GM21367 (cell line): ENCODE measurements at regions not wholly inside any gene's neighbourhood (a gene's known extent, or its start where the extent isn't known, plus 50 kb on each side); places are given as distances from the start of the nearest gene placed in this dataset.
A peak's percentile ranks its signal among the peaks of the same experiment; 100 is the strongest.
"Not testable (repeated sequence)": the region's sequence is repeated elsewhere in the genome, so short reads cannot be mapped to it uniquely, and the experiment has no call there.

ENCODE experiments used
- ATAC-seq: cut with Tn5 transposase; IDR thresholded peaks from one replicate; pipeline ENCODE4 v1.9.1; 2021; ENCODE audit not compliant: unreplicated experiment

DNA sequence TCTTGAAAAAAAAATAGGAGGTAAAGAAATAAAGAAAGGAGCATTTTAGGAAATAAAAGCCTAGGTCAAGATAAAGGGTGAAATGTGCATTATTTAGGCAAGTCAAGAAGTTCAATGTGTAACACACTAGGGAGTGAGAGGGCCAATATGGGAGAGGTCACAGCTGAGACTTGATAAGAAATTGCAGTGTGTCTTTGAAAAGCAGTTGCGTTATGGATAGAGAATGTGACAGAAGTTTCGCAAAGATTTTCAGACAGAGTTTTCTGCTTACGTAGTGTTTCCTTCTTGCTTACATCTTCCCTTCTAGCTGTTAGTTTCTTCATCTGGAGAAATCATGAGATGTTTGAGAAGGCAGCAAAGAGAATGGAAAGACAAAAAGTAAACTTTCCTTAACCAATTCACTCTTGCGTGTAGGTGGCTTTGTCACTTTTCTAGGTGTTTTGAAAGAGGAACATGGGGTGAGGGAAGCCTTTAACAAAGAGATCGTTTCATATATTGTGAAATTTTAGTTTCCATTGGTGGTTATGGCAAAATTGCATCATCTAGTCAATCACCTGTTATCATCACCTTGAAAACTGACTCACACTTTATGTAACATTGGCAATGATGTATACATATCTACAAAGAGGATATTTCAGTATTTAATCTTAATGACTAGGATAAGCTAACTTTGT is 975.5 kb downstream of the OLFM4 start:
- ATAC-seq, result no peak

DNA sequence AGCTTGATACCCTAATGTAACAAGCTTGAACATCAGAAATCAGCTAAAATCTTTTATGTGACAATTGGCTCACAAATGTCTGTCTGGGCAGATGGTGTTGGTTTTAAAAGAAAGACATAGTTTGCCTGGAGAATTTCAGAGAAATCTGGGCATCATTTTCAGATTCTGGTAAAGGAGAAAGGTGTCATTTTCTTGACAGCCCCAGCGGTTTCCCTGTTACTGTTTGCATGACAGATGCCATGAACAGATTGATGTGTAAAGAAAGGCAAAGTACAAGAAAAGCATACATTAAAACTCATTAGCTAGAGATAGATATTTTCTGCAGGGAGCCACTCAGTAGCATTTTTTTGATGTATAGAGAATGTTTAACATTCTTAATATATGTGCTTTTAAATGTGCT is 987.9 kb downstream of the OLFM4 start:
- no peak for ATAC-seq

DNA sequence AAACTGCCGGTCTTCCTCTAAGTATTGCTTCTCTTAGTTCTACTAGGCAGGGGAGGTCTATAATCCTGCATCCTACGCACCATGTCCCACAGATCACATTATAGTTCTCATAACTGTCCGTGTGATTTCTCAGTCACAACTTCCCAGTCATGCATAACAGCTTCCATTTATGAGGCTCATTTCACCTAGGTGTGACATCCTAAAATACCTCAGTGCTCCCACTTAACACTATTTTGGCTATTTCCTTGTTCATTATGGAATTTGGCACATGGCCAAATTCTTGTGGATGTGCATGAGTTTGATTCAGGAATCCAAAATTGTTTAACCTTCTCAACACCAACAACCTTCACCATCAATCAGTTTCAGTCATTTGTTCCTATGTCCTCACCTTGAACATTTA is 989.9 kb downstream of the OLFM4 start:
- no peak for ATAC-seq

DNA sequence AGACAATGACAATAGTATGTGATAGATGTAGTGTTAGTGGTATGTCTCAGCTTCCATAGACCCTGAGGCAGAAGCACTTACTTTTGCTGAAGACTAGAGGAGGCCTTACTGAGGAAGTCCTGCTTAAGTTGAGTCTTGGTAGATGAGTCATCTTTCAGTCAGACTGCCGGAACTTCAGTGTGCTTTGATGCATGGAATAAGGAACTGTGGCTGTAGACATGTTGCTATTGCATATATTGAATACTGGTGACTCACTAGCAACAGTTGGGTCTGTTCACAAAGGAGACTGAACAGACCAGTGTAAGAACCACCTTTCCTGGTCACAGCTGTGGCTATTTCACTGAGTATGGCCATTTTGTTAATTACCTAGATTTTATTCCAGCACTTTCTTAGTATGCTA is 1000.6 kb downstream of the OLFM4 start:
- peak; percentile 89 for ATAC-seq

DNA sequence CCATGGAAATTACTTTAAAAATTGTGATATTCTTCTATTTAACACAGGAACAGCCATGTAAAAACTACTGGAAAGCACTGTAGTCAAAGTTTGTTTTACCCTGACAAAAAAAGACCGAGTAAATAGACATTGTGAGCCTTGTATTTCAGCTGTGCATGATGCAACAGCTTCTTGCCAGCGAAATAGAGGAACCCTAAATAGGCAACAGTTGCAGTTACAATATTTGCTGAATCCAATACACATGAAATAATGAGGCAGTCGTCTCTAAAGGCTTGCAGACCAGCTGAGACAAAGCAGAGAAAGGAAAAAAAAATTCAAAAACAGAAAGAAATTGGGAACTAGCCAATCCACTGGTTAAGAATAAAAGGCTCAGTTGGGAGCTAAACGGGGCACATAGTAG is 1001.1 kb downstream of the OLFM4 start:
- no peak for ATAC-seq

DNA sequence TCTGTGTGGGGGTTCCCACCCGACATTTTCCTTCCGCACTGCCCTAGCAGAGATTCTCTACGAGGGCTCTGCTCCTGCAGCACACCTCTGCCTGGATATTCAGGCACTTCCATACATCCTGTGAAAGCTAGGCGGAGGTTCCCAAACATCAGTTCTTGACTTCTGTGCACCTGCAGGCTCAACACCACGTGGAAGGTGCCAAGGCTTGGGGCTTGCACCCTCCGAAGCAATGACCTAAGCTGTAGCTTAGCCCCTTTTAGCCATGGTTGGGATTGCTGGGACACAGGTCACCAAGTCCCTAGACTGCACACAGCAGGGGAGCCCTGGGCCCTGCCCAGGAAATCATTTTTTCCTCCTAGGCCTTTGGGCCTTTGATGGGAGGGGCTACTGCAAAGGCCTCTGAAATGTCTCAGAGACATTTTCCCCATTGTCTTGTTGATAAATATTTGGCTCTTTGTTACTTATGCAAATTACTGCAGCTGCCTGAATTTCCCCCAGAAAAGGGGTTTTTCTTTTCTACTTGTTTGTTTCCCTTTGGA is 1004.8 kb downstream of the OLFM4 start:
- ATAC-seq, result no peak

DNA sequence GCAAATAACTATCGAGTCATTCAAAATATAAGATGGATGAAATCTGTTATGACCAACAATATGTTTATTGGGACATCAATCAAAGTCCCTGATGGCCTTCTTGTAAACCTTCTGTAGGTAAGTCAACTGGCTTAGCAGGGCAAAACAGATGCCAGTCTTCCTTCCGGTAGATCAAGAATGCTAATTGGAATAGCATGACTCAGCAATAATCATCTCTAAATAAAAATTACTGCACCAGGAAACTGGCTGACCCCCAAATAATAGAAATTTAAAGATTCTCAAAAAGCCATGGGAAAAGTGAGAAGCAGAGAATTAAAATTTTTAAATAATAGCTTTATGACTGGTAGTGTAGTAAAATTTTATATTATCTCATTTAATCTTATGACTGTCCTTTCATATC is 1005.4 kb downstream of the OLFM4 start:
- no peak for ATAC-seq

DNA sequence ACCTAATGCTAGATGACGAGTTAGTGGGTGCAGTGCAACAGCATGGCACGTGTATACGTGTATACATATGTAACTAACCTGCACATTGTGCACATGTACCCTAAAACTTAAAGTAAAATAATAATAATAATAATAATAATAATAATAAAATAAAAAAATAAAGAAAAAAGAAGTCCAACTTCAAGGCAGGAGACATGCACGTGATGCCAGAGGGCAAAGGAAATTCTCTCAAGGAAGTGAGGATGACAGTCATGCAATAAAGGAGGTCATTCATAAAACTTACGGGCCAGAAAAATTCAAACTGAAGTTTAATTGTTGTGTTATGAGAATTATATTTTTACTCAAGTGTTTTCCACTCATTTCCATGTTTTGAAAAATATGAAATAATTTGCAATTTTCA is 1028.8 kb downstream of the OLFM4 start:
- ATAC-seq, result not testable (repeated sequence)

DNA sequence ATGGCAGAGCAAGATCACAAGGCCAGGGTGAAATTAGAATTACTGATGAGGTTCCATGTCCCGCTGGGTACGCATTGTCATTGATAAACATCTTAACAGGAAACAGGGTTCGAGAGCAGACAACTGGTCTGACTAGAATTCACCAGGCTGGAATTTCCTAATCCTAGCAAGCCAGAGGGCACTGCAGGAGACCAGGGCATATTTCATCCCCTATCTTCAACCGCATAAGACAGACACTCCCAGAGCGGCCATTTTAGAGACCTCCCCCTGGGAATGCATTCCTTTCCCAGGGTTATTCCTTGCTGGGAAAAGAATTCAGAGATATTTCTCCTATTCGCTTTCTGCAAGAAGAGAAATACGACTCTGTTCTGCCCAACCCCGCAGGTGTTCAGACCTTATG is 1041.3 kb downstream of the OLFM4 start:
- not testable (repeated sequence) for ATAC-seq

DNA sequence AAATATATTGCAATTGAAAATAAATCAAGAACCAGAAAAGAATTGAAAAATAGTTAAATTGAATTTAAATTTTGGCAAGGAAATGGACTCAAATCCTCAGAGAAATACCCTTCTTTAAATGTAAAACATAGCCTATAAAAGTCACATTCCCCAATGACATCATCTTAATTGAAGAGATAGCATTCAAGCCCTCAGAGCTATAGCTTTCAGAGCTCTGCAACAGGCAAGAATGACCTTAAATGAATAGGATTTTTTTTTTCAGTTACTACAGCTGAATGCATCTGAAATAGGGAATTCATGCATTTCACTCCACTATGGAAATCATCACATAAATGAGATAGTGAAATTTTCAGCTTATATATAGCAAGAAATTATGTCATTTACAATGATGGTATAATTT is 1049.0 kb downstream of the OLFM4 start:
- no peak for ATAC-seq

DNA sequence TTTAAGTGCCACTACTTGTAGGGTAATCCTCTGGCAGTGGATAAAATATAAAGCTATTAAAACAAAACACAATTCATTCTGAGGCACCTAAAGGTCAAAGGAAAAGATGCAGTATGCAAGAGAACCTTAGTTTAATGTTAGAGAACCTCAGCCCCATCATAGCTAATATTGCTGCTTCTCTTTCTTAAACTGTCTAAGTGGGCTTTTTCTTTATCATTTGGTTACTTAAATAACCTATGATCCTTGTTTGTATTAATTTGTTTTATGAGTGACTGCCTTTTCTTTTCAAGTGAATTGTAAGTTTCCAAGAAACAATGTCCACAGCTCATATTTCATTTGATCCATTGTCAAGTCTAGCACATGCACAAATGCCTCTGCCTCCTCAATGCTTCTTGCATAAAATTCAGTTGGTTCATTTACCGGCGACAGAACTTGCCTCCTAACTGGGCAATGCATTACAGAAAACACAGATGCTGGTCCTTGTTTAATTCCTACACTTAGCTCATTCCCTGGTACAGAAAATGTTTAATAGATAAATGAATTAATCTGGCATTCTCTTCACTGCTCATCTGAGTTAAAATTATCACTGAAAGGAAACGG is 1049.8 kb downstream of the OLFM4 start:
- ATAC-seq, result no peak

DNA sequence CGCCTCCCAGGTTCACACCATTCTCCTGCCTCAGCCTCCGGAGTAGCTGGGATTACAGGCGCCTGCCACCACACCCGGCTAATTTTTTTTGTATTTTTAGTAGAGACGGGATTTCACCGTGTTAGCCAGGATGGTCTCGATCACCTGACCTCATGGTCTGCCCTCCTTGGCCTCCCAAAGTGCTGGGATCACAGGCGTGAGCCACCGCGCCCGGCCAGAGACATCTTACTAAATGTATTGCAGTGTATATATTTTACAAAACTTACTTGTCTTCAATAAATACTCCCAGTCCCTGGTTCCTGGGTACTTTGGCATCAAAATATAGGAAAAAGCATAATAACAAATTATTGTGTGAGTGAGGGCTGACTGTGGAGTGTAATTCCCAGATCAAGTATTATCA is 1053.7 kb downstream of the OLFM4 start:
- not testable (repeated sequence) for ATAC-seq

DNA sequence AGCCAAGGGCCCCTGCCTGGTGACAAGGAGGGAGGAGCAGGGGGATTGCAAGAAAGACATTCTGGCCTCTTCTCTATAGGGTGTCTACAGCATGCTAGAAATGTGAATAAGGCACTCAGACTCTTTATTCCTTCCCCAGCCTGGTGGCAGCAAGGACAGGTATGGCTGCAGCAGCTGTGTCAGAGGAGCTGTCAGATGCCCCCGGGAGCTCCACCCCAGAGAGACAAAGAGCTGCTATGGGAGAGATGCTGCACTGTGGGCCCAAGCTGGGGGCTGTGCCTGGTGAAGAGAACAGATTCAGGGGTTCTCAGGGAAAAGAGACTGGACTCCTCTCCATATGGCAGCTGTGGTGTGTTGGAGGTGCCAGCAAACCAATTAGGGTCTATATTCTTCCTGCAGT is 1063.3 kb downstream of the OLFM4 start:
- ATAC-seq, result no peak

DNA sequence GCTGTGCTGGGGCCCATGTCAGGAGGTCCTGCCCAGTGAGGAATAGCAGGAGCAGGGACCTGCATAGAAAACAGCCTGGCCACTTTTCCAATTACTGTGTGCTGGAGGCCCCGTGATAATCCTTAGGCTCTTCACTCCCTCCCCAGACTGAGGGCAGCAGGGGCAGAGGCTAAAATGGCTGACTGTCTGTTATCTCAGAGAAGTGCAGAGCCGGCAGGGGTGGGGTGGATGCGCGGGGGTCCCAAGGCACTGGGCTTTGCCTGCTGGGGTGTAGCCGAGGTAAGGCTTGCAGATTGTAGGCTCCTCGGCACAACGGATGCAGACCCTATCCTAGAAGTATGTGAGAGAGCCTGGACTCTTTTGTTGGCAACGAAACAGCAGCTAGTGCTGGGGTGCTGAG is 1064.1 kb downstream of the OLFM4 start:
- ATAC-seq, result no peak

DNA sequence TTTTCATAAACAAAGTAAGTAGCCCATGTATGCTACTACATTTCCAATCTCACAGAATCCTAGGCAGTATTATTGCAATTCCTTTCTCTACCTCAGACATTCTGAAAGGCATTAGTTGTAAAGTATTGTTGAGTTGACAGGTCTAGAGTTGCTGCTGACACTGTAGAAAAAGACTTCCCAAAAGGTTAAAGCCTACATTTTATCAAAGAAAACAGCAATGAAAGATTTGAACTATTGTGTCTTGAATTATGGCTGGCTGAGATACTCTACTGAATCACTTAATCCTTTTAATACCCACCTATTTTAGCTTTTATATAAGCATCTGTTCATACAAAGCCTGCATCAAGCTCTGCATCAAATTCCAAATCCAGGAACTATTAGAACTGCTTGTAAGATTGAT is 1082.0 kb downstream of the OLFM4 start:
- no peak for ATAC-seq

DNA sequence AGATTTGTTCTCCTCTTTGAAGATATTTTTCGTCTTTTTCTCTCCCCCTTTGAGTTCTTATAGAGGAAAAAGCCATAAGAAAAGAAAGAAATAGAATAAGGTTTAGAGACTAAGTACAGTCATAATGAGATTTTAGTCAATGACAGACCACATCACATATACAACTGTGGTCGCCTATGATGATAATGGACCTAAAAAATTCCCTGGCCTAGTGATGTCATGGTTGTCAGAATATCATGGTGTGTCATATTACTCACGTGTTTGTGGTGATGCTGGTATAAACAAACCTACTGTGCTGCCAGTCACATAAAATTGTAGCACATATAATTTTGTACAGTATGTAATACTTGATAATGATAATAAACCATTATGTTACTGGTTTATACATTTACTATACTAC is 1096.1 kb downstream of the OLFM4 start:
- ATAC-seq, result no peak

DNA sequence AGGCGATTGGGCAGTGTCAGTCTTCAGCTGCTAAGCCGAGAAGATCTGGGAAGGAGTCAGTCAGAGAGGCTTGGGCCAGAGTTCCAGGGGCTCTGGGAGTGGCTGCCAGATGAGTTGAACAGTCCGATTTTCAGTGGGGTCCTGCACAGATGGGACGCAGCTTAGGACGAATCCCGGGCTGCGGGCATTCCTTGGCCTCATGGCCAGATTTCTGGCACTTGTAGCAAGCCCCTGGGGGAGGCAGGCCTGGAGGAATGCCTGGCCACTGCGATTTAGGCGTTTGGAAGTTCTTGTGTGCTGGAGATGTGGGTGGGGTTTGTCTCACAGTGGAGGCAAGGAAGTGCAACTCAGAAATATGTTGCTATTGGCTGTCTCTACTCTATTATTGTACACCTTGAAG is 1102.3 kb downstream of the OLFM4 start:
- ATAC-seq, result not testable (repeated sequence)

DNA sequence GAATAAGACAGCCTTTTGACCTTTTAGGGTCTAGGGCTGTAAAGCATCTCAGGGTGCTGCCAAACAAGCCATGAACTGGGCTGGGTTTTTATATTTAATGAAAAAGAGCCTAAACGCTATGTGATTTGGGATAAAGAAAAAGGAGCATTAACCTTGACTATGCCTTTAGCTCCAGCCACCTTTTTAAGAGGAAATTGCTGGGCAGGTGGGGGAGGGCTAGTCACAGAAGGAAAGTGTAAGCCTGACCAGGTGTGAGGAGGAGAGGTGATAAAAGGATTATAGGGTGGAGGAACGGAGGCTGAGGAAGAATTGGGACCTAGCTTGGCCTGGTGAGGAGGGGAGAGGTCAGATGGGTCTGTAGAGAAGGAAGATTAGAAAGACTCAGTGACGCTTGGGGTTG is 1102.8 kb downstream of the OLFM4 start:
- not testable (repeated sequence) for ATAC-seq

DNA sequence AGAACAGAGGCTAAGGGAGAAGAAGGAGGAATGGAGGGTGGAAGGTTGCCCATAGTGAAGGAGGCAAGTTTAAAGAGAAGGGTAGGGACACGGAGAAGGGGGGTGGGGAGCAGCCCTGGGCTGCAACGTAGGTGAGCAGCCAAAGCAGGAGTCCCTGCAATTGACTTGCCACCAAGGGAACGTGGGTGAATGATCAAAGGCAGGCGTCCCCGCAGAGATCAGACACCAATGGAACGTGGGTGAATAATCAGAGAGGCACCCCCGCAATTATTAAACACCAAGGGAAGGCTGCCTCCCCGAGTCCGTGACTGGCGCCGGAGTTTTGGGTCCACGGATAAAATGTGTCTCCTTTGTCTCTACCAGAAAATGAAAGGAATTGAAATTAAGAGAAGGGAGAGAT is 1103.5 kb downstream of the OLFM4 start:
- not testable (repeated sequence) for ATAC-seq

DNA sequence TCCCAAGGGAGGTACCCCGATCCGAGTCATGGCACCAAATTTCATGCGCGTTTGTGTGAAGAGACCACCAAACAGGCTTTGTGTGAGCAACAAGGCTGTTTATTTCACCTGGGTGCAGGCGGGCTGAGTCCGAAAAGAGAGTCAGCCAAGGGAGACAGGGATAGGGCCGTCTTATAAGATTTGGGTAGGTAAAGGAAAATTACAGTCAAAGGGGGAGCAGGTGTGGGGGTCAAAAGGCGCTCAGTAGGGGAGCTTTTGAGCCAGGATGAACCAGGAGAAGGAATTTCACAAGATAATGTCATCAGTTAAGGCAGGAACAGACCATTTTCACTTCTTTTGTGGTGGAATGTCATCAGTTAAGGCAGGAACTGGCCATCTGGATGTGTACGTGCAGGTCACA is 1104.1 kb downstream of the OLFM4 start:
- not testable (repeated sequence) for ATAC-seq

DNA sequence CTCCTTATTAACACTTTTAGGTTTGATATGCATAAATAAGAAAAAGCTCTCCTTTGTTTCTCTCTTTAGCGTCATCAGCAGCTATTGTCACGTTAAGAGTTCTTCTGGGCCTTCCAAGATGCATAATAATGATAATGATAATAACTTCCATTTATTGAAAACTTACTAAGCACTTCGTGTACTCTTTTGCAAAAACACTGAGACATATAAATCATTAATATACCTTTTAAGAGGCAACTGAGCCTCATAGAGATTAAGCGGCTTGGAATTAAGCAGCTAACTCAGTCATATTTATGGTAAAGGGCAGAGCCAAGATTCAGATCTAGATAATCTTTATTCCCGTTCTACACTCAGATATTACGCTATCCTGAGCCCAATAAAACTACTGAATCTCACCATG is 1105.1 kb downstream of the OLFM4 start:
- ATAC-seq, result no peak

DNA sequence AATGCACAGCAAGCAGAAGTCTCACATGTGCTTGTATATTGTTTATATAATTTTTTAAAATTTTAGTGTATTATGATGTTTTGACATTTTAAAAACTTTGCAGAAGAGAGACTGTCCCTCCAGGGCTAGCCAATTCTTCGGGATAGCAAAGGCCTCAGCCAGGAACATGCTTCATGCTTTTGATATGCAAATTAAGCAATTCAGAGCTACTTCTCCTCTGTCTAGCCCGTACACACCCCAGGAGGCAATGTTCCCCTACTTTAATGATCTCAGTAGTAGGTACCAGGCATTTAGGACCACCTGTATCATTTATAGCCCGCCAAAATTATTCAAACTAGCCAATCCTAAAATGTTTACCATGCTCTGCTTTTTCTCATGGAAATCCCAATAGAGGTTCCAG is 1116.2 kb downstream of the OLFM4 start:
- ATAC-seq, result no peak

DNA sequence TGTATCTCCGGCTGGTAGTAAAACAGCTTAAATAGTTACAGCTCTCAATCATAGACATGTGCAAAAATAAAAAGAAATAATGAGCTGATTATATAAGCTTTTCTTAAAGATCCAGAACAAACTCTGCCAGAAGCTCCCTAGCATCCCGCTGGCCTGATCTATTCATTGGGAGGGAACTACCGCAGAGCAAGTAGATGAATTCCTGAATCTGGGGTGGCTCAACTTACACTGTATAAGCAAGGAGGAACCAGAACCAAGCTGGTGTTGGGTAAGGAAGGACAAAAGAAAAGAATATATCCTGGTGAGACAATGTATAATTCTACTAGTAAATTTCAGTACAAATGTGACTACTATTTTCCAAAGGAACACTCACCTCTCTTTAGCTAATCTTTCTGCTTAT is 1122.2 kb downstream of the OLFM4 start:
- ATAC-seq, result no peak
